Upper lobe of left lung (tissue), 6 donors: ENCODE measurements at regions not wholly inside any gene's neighbourhood (a gene's known extent, or its start where the extent isn't known, plus 50 kb on each side); places are given as distances from the start of the nearest gene placed in this dataset.

Experiments used
- ATAC-seq, 2 donors: fragments of 200-7000 bp; cut with Tn5 transposase; one replicate each; pipeline ENCODE4 v1.9.1; 2022; ENCODE audit warnings: mild to moderate bottlenecking in 2 of 2, moderate library complexity in 2 of 2; ENCODE audit not compliant: low FRiP score in 2 of 2
- DNase-seq, 2 donors: peaks; one replicate each; pipeline ENCODE4 v3.0.0-alpha.2; 2019 to 2020
- H3K27ac ChIP-seq, 4 donors: fragments of 200-600 bp; sonication (generic); one replicate each; pipeline ENCODE4 v1.5.1; 2016 to 2019
- H3K27me3 ChIP-seq, 4 donors: fragments of 200-600 bp; sonication (generic); one replicate each; pipeline ENCODE4 v1.5.1; 2017 to 2019
- H3K36me3 ChIP-seq, 4 donors: fragments of 200-600 bp; sonication (generic); one replicate each; pipeline ENCODE4 v1.5.1; 2016 to 2019
- H3K4me1 ChIP-seq, 4 donors: fragments of 200-600 bp; sonication (generic); one replicate each; pipeline ENCODE4 v1.5.1; 2018 to 2019
- H3K4me3 ChIP-seq, 4 donors: fragments of 200-600 bp; sonication (generic); one replicate each; pipeline ENCODE4 v1.5.1; 2017 to 2019; ENCODE audit warnings: mild to moderate bottlenecking in 2 of 4, moderate library complexity in 1 of 4
- H3K9me3 ChIP-seq, 4 donors: fragments of 200-600 bp; sonication (generic); one replicate each; pipeline ENCODE4 v1.5.1; 2018 to 2019
- CTCF ChIP-seq, 6 experiments: fragments of 450-650 bp in 4 of 6; fragments of 200-600 bp in 2 of 6; sonication (generic) in 2 of 6; IDR thresholded peaks; one replicate each; pipeline ENCODE4 v1.5.1; 2016 to 2019; ENCODE audit warnings: antibody characterized with exemption in 6 of 6
- EP300 ChIP-seq, 4 donors: sonication (generic); formaldehyde crosslinking; IDR thresholded peaks; one replicate each; pipeline ENCODE4 v1.5.1; 2017; ENCODE audit warnings: antibody characterized with exemption in 4 of 4, control low read depth in 2 of 4
- POLR2A ChIP-seq, 4 donors: fragments of 450-650 bp; IDR thresholded peaks; one replicate each; pipeline ENCODE4 v1.5.1; 2016 to 2017; ENCODE audit warnings: antibody characterized with exemption in 4 of 4, mild to moderate bottlenecking in 2 of 4
- POLR2AphosphoS5 ChIP-seq, 2 donors: sonication (generic); formaldehyde crosslinking; IDR thresholded peaks; one replicate each; pipeline ENCODE4 v1.5.1; 2017; ENCODE audit warnings: antibody characterized with exemption in 2 of 2
- WGBS, 2 donors: methylation state at CpG; one replicate each; pipeline ENCODE4 v1.1.5; 2017 to 2018; 5-methylcytosine and 5-hydroxymethylcytosine counted together
- donor health status: DM: no; HTN: no; CAD: no; lungs with moderate emphysema.
- donor health status: DM: no; HTN: yes; CAD: no; lungs with severe emphysema.

GRCh38 chr13:104318121-104318520 lies 1251.9 kb upstream of the SLC10A2 start:
- no peak for DNase-seq
- no peaks in the 10 kb centered on the region for H3K9me3 ChIP-seq
- H3K36me3 ChIP-seq = no peaks in the 10 kb centered on the region
- H3K4me3 ChIP-seq = no peak overlapping the region
- WGBS, 2 donors = 10 to 17% methylated on average over 1 of the region's 1 CpG
- peak in 1 of 2 donors; percentile 62 for ATAC-seq
- H3K4me1 ChIP-seq = no peaks in the 10 kb centered on the region
- TF ChIP-seq EP300 (IDR thresholded peaks at IDR 0.05) (no peak), POLR2A (IDR thresholded peaks at IDR 0.05) (no peak), CTCF (IDR thresholded peaks at IDR 0.05) (no peak), POLR2AphosphoS5 (IDR thresholded peaks at IDR 0.05) (no peak)
- no peak overlapping the region for H3K27ac ChIP-seq
- H3K27me3 ChIP-seq = no peaks in the 10 kb centered on the region

- Histone ChIP-seq H3K4me3 (no peak overlapping the region), H3K4me1 (no peaks in the 10 kb centered on the region), H3K27me3 (no peaks in the 10 kb centered on the region), H3K9me3 (no peaks in the 10 kb centered on the region), H3K27ac (no peak overlapping the region), H3K36me3 (no peaks in the 10 kb centered on the region)
- ATAC-seq (peak in 1 of 2 donors; percentile 83), DNase-seq (no peak)
- TF ChIP-seq CTCF (IDR thresholded peaks at IDR 0.05) (no peak), POLR2A (IDR thresholded peaks at IDR 0.05) (no peak), POLR2AphosphoS5 (IDR thresholded peaks at IDR 0.05) (no peak)
- 64 to 69% methylated on average over 3 of the region's 3 CpGs for WGBS, 2 donors
Observed at GRCh38 chr13:104315606-104316005, 1249.4 kb upstream of the SLC10A2 start.

GRCh38 chr13:104314926-104315535 lies 1248.8 kb upstream of the SLC10A2 start:
- TF ChIP-seq EP300 (IDR thresholded peaks at IDR 0.05) = no peak
- no peak for TF ChIP-seq POLR2A (IDR thresholded peaks at IDR 0.05)
- no peak for TF ChIP-seq POLR2AphosphoS5 (IDR thresholded peaks at IDR 0.05)
- no peak for TF ChIP-seq CTCF (IDR thresholded peaks at IDR 0.05)
- Histone ChIP-seq H3K36me3 (no peaks in the 10 kb centered on the region), H3K27ac (no peak overlapping the region), H3K27me3 (no peaks in the 10 kb centered on the region), H3K4me1 (no peaks in the 10 kb centered on the region), H3K4me3 (no peak overlapping the region), H3K9me3 (no peaks in the 10 kb centered on the region)
- DNase-seq (no peak), ATAC-seq (peak in 1 of 2 donors; percentile 31)
- 86 to 96% methylated on average over 3 of the region's 3 CpGs for WGBS, 2 donors

GRCh38 chr13:104314321-104314720 lies 1248.1 kb upstream of the SLC10A2 start:
- Histone ChIP-seq H3K4me3 (no peak overlapping the region), H3K27me3 (no peaks in the 10 kb centered on the region), H3K36me3 (no peaks in the 10 kb centered on the region), H3K27ac (no peak overlapping the region), H3K9me3 (no peaks in the 10 kb centered on the region), H3K4me1 (no peaks in the 10 kb centered on the region)
- ATAC-seq (no peak), DNase-seq (no peak)
- TF ChIP-seq CTCF (IDR thresholded peaks at IDR 0.05) (no peak), POLR2A (IDR thresholded peaks at IDR 0.05) (no peak), POLR2AphosphoS5 (IDR thresholded peaks at IDR 0.05) (no peak), EP300 (IDR thresholded peaks at IDR 0.05) (no peak)
- WGBS, 2 donors = 90 to 96% methylated on average over 1 of the region's 1 CpG

GRCh38 chr13:104310861-104311260 lies 1244.6 kb upstream of the SLC10A2 start:
- Histone ChIP-seq H3K27me3 (no peaks in the 10 kb centered on the region), H3K4me1 (no peaks in the 10 kb centered on the region)

More at GRCh38 chr13:104310861-104311260, 1244.6 kb upstream of the SLC10A2 start:
- Histone ChIP-seq H3K27ac (no peak overlapping the region), H3K36me3 (no peaks in the 10 kb centered on the region), H3K9me3 (no peaks in the 10 kb centered on the region), H3K4me3 (no peak overlapping the region)
- no peak for ATAC-seq
- WGBS, 2 donors = 57 to 87% methylated on average over 2 of the region's 2 CpGs
- DNase-seq = no peak
- no peak for TF ChIP-seq POLR2A (IDR thresholded peaks at IDR 0.05)
- TF ChIP-seq POLR2AphosphoS5 (IDR thresholded peaks at IDR 0.05) = no peak
- TF ChIP-seq CTCF (IDR thresholded peaks at IDR 0.05) = no peak
- TF ChIP-seq EP300 (IDR thresholded peaks at IDR 0.05) = no peak
